ENCODE measurements at regions not wholly inside any gene's neighbourhood (a gene's known extent, or its start where the extent isn't known, plus 50 kb on each side); places are given as distances from the start of the nearest gene placed in this dataset.

DNA sequence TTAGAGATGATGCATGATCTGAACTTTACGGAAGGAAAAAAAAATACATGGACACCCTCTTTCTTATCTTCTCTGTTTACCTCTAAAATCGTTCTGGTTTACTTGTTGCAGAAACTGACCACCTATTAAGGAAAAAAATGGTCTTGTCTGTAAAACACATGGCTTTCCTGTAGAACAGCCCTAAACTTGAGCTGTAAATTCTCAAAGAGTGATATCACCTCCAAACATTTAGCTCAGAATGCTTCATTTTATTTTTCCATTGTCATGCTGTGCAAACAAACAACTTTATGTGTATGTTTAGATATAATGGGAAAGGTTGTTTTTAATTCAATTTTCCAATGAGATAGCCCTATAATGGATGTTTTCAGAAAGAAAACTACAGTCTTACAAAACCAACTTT lies 237.4 kb upstream of the NR2F2 start:
- DNase-seq (ENCODE audit: low read depth): no peak
- H3K4me3 ChIP-seq (ENCODE audit: control insufficient read depth, low read depth, low read length): no peak overlapping the region
- no peak for TF ChIP-seq CTCF (IDR thresholded peaks at IDR 0.05; ENCODE audit: control insufficient read depth, insufficient read depth, low read depth, low read length, missing control alignments)

DNA sequence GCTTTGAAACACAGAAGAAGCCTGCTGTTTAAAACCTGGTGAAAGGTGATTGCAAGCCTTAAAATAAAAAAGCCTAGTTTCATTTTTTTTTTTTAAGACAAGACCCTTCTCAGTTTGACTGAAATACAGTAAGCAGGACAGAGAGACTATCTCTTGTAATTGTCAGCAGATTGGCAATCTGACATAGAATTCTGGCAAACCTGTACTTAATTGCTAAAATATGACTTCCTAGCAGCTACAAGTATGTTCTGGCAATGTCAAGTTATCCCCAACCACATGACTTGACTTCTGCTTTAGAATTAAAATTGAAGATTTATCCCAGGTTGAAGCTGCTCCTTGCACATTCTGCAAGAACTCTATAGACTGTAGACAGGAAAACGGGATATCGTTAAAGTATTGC lies 232.8 kb upstream of the NR2F2 start:
- DNase-seq (ENCODE audit: low read depth): no peak
- TF ChIP-seq CTCF (IDR thresholded peaks at IDR 0.05; ENCODE audit: control insufficient read depth, insufficient read depth, low read depth, low read length, missing control alignments): no peak
- H3K4me3 ChIP-seq (ENCODE audit: control insufficient read depth, low read depth, low read length): no peak overlapping the region

GRCh38 chr15:96102631-96103030 lies 227.9 kb upstream of the NR2F2 start:
- no peak for DNase-seq (ENCODE audit: low read depth)
- no peak overlapping the region for H3K4me3 ChIP-seq (ENCODE audit: control insufficient read depth, low read depth, low read length)
- no peak for TF ChIP-seq CTCF (IDR thresholded peaks at IDR 0.05; ENCODE audit: control insufficient read depth, insufficient read depth, low read depth, low read length, missing control alignments)

- no peak for DNase-seq (ENCODE audit: low read depth)
- no peak overlapping the region for H3K4me3 ChIP-seq (ENCODE audit: control insufficient read depth, low read depth, low read length)
- no peak for TF ChIP-seq CTCF (IDR thresholded peaks at IDR 0.05; ENCODE audit: control insufficient read depth, insufficient read depth, low read depth, low read length, missing control alignments)
These were observed 224.3 kb upstream of the NR2F2 start for GRCh38 chr15:96106181-96106580.

DNA sequence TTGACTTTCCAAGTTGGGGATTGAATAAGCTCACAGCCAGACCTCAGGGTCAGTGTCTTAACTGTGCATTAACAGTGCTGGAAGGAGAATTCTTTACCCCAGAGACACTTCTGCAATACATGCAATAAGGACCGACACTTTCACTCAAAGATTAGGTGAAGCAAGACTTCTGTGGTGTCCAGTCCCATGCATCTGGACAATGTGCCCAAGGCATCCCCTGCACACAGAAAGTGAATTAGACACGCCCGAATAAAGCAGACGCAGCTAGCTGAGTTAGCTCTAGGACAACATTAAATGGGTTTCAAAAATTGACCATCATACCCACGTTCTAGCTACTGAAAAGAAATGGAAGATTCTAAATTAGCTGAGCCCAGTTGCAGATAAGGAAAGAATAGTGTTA lies 223.9 kb upstream of the NR2F2 start:
- no peak for TF ChIP-seq CTCF (IDR thresholded peaks at IDR 0.05; ENCODE audit: control insufficient read depth, insufficient read depth, low read depth, low read length, missing control alignments)
- no peak overlapping the region for H3K4me3 ChIP-seq (ENCODE audit: control insufficient read depth, low read depth, low read length)

DNA sequence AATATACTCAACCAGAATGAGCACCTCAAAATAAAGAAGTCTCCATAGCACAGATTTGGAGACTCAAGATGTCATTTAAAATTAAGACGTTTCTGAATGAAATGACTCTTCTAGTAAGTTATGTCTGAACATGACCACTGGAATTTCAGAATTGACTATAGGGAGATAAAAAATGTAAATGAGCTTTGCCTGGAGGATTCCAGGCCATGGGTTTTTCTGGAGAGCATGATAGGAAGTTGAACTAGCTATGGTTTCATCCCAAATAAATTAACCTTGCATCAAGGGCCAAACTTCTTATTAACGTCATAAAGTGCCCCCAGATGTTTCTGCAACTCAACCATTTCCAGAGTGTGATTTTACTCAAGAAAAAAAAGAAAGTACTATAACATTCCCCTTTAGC lies 222.6 kb upstream of the NR2F2 start:
- no peak for DNase-seq (ENCODE audit: low read depth)
- no peak for TF ChIP-seq CTCF (IDR thresholded peaks at IDR 0.05; ENCODE audit: control insufficient read depth, insufficient read depth, low read depth, low read length, missing control alignments)

More for the DNA sequence above, 223.9 kb upstream of the NR2F2 start:
- DNase-seq (ENCODE audit: low read depth): no peak

GRCh38 chr15:96108405-96108804 lies 222.1 kb upstream of the NR2F2 start:
- no peak overlapping the region for H3K4me3 ChIP-seq (ENCODE audit: control insufficient read depth, low read depth, low read length)
- no peak for TF ChIP-seq CTCF (IDR thresholded peaks at IDR 0.05; ENCODE audit: control insufficient read depth, insufficient read depth, low read depth, low read length, missing control alignments)
- no peak for DNase-seq (ENCODE audit: low read depth)

More for the DNA sequence above, 222.6 kb upstream of the NR2F2 start:
- H3K4me3 ChIP-seq (ENCODE audit: control insufficient read depth, low read depth, low read length): no peak overlapping the region

Data from AG09309 (cell line).